Fibroblast of peridontal ligament (primary cell): ENCODE measurements at regions not wholly inside any gene's neighbourhood (a gene's known extent, or its start where the extent isn't known, plus 50 kb on each side); places are given as distances from the start of the nearest gene placed in this dataset.

Experiments
- DNase-seq: peaks from one replicate; pipeline ENCODE4 v3.0.0-alpha.2; 2010; ENCODE audit errors: extremely low read depth

GRCh38 chr20:7078804-7079203, 311.3 kb downstream of the BMP2 start:
- DNase-seq, result no peak

GRCh38 chr20:7080472-7080871, 313.0 kb downstream of the BMP2 start:
- no peak for DNase-seq

- no peak for DNase-seq
Observed at GRCh38 chr20:7085467-7085866, 318.0 kb downstream of the BMP2 start.

DNA sequence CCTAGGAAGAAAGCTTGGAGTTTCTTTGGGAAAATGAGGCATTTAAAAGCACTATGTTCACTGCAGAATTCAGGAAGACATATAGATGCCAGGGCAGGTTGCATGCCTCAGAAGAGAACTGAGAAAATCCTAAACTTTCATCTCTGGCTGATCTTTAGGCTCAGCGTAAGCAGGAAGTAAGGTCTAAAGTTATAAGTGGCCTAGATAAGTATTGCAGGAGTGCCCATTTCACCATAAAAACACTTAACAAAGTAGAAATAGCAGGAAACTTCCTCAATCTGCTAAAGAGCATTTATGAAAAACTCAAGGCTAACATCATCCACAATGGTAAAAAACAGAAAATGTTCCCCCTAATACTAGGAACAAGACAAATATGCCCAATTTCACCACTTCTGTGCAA, 320.3 kb downstream of the BMP2 start:
- no peak for DNase-seq

- DNase-seq, result peak; percentile 1
Observed at GRCh38 chr20:7090001-7090400, 322.5 kb downstream of the BMP2 start.

GRCh38 chr20:7090811-7091210, 323.3 kb downstream of the BMP2 start:
- no peak for DNase-seq

DNA sequence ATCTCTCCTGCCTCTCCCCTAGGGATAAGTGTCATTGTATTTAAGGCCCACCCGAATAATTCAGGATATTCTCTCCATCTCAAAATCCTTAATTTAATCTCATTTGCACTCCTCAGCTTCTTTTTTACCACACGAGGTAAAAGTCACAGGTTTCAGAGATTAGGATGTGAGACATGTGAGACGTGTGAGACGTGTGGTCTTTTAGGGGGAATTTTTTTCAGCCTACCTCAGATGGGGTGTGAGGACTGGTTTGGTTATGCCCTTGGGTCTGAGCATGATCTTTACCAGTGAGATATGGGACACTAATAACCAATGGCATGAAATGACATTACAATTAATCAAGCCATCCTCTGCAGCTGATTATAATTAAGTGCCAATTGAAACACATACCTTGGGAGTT, 324.2 kb downstream of the BMP2 start:
- no peak for DNase-seq

GRCh38 chr20:7094438-7094997, 327.0 kb downstream of the BMP2 start:
- no peak for DNase-seq

DNA sequence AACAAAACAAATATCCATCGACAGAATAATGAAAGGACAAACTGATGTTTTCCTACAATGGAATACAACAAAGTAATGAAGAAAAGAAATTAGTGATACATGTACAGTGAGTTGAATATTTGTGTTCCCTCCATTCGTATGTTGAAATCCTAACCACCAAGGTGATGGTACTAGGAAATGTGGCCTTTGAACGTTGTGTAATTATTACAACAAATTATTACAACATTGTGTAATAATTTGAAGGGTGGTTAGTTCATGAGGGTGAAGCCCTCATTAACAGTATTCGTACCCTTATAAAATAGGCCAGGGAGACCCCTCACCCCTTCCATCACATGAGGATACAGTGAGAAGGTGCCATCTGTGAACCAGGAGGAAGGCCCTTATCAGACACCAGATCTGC, 339.4 kb downstream of the BMP2 start:
- no peak for DNase-seq

GRCh38 chr20:7108929-7109328, 341.4 kb downstream of the BMP2 start:
- DNase-seq, result no peak

- peak; percentile 34 for DNase-seq
Observed at GRCh38 chr20:7113577-7114466, 346.3 kb downstream of the BMP2 start.

- DNase-seq, result no peak
Observed at GRCh38 chr20:7123457-7123856, 356.0 kb downstream of the BMP2 start.

DNA sequence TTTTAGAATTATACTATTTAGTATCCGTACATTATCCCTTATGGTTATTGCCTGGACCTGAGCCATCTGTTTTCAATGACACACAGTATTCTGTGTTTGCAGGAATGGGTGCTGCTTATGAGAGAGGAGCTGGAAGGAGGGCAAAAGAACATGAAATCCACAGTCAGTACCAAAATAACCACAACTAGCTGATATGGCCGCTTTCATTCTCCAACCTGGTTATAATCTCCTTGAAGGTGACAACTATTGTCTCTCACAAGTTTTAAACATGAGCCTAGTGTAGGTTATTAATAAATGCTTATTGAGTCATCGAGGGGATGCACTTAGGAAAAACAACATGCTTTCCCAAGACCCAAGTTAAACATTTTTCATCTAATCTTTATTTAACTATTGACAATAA, 356.6 kb downstream of the BMP2 start:
- no peak for DNase-seq

DNA sequence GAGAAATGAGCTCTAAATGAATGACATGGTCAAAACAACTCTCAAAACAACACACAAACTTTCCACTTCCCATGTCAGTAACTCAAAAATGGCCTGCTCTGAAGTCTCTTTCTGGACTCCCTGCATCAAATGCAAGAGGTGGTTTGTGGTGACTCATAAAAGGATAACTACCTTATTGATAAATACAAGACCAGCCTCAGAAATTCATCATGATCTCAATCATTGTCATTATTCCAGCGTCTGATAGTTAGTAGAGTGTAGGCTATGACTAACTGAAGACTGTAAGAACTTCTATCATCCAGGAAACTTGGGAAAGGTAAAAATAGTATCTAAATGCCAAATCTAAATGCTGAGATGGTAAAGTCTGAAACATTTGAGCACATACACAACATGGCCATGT, 369.4 kb downstream of the BMP2 start:
- DNase-seq, result no peak

GRCh38 chr20:7137395-7138151, 370.1 kb downstream of the BMP2 start:
- DNase-seq, result no peak

DNA sequence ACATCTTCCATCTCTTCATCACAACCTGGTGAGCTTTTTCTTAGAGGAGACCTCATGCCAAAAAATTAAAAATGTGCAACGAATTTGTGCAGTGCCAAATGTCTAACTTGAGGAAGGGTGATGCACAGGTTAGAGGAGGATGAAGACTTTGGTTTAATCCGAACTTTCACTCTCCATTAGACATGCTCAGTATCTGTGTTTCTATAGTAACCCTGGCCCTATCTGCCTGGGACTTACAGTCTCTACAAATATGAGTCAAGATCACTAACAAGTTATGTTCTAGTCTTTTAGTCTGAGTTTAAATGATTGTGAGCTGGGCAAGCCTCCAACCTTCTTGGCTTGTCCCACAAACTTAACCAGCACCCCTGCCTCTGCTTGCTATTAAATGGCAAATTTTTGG, 377.0 kb downstream of the BMP2 start:
- no peak for DNase-seq

DNA sequence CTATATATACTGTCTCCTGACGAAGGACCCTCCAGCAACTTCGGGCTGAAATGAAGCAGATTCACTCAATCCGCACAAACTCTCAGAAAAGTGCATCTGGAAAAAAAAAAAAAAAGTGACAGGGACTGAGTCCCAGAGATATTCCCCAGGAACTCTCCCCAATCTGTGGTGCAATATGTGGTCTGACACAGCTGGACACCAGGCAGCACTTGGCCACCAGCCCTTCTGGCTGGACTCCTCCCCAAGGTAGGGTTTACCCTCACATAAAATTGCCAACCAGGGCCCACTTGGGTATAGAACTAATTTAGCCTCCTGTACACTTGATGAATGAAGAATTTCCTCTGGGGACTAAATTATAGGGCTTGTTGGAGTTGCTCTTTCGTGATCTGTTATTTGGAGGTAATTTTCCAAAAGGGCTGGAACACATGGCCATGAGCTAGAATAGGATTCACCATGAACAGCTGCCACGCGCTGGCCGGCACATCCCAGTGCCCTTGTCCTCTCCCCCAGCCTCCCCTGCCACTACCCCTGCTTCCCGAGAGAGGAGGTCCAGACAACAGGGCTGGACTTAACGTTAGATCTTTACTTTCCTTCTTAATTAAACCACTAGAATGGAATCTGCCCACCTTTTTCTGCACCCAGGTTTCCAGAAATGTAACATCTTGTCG, 379.2 kb downstream of the BMP2 start:
- no peak for DNase-seq

- no peak for DNase-seq
Observed at GRCh38 chr20:7147220-7147601, 379.7 kb downstream of the BMP2 start.

DNA sequence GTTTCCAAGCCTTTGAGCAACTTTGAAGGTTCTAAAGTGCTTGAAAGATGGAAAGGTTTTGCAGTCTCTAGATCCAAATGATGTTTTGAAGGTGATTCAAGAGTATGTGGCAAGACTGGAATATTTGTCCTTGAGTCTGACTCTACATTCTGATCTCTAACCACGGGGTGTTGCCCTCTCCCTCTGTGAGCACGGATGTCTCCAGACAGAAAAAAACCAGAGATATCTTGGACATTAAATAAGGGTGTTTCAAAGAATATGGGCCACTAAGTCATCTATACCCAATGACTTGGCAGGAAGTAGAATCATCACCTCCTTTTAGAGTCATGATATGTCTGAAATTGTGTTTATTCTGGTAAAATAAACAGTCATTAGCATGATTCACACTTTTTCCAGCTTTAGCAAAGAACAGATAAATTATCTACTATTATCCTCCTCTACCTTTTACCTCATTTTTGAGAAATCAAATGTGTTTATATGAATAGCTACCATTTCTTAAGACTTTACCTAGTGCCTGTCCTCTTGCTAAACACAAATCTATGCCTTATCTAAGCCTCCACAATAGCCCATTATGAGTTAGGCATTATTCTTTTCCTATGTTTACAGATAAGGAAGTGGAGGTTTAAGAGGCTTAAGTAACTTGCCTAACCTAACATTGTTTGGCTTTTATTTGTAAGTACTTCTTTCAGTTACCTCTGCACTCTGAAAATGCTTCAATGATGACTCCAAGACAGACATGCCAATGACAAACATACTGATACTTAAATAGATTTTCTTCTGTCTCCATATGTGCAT, 384.4 kb downstream of the BMP2 start:
- no peak for DNase-seq

- DNase-seq, result no peak
Observed at GRCh38 chr20:7155282-7155681, 387.8 kb downstream of the BMP2 start.

GRCh38 chr20:7155794-7156193, 388.3 kb downstream of the BMP2 start:
- DNase-seq, result no peak
